ENCODE measurements at regions not wholly inside any gene's neighbourhood (a gene's known extent, or its start where the extent isn't known, plus 50 kb on each side); places are given as distances from the start of the nearest gene placed in this dataset.
A peak's percentile ranks its signal among the peaks of the same experiment; 100 is the strongest.

GRCh38 chr3:31468433-31468832, 64.3 kb upstream of the STT3B start:
- DNase-seq = no peak

DNA sequence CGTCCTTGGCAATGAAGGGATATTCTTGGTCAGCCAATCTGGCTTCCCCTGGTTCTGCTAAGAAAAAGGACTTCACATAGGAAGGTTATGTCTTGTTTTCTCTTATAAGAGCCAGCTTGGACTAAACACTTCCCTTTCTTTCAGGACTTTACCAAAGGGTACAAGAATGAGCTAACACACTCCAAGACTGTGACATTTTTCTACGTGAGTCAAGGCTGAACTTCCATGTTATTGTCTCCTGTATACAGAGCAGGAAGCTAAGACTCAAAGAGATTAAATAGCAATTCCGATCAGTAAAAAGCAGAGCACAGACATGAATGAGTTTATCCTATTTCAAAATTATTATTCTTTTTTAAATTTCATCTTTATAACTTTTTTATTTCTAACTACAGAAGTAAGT, 63.3 kb upstream of the STT3B start:
- H3K36me3 Mint-ChIP-seq (ENCODE audit: low read depth) = peaks cover 14% of the 10 kb centered on the region
- no peak overlapping the region for H3K4me3 Mint-ChIP-seq
- TF ChIP-seq, protein P1, sequence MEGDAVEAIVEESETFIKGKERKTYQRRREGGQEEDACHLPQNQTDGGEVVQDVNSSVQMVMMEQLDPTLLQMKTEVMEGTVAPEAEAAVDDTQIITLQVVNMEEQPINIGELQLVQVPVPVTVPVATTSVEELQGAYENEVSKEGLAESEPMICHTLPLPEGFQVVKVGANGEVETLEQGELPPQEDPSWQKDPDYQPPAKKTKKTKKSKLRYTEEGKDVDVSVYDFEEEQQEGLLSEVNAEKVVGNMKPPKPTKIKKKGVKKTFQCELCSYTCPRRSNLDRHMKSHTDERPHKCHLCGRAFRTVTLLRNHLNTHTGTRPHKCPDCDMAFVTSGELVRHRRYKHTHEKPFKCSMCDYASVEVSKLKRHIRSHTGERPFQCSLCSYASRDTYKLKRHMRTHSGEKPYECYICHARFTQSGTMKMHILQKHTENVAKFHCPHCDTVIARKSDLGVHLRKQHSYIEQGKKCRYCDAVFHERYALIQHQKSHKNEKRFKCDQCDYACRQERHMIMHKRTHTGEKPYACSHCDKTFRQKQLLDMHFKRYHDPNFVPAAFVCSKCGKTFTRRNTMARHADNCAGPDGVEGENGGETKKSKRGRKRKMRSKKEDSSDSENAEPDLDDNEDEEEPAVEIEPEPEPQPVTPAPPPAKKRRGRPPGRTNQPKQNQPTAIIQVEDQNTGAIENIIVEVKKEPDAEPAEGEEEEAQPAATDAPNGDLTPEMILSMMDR (IDR thresholded peaks at IDR 0.05) = no peak
- DNase-seq (no peak), ATAC-seq (no peak)
- ChIA-PET CTCF (interaction anchor here (0.6 to 1.9 kb wide), 4 partner anchors 13 to 97 kb away, joined by 3 to 5 read pairs (median 3); no protein-coding TSS in a partner anchor), POLR2A (no interaction called here)
- intact Hi-C loops (cut with micrococcal nuclease) = no loop called here
- peaks cover 40% of the 10 kb centered on the region for H3K4me1 Mint-ChIP-seq (ENCODE audit: low read depth)
- H3K9me3 Mint-ChIP-seq = peaks cover 15% of the 10 kb centered on the region
- no peaks in the 10 kb centered on the region for H3K27me3 Mint-ChIP-seq
- H3K27ac Mint-ChIP-seq = no peak overlapping the region

More at GRCh38 chr3:31468433-31468832, 64.3 kb upstream of the STT3B start:
- no peak overlapping the region for H3K4me3 Mint-ChIP-seq
- H3K27me3 Mint-ChIP-seq = no peaks in the 10 kb centered on the region
- intact Hi-C loops (cut with micrococcal nuclease) = no loop called here
- ATAC-seq = no peak
- H3K27ac Mint-ChIP-seq = no peak overlapping the region
- peaks cover 11% of the 10 kb centered on the region for H3K9me3 Mint-ChIP-seq
- H3K36me3 Mint-ChIP-seq (ENCODE audit: low read depth) = peaks cover 9% of the 10 kb centered on the region
- TF ChIP-seq, protein P1 (IDR thresholded peaks at IDR 0.05) = no peak
- H3K4me1 Mint-ChIP-seq (ENCODE audit: low read depth) = peaks cover 46% of the 10 kb centered on the region
- CTCF ChIA-PET = interaction anchor here (1.7 to 1.9 kb wide), 2 partner anchors 28 to 98 kb away, joined by 3 to 5 read pairs; no protein-coding TSS in a partner anchor
- POLR2A ChIA-PET = no interaction called here

GRCh38 chr3:31472479-31473390, 60.0 kb upstream of the STT3B start:
- ChIA-PET POLR2A (interaction anchor here (0.8 kb wide), 1 partner anchor 12 kb away, joined by 3 read pairs; no protein-coding TSS in a partner anchor), CTCF (no interaction called here)
- H3K27me3 Mint-ChIP-seq = no peaks in the 10 kb centered on the region
- H3K36me3 Mint-ChIP-seq (ENCODE audit: low read depth) = peaks cover 14% of the 10 kb centered on the region
- no peak overlapping the region for H3K4me3 Mint-ChIP-seq
- TF ChIP-seq, protein P1 (IDR thresholded peaks at IDR 0.05) = no peak
- H3K27ac Mint-ChIP-seq = peak overlapping the region; percentile 66
- peaks cover 19% of the 10 kb centered on the region for H3K4me1 Mint-ChIP-seq (ENCODE audit: low read depth)
- DNase-seq (peak; percentile 64), ATAC-seq (peak; percentile 92)
- intact Hi-C loops (cut with micrococcal nuclease) = no loop called here
- H3K9me3 Mint-ChIP-seq = peaks cover 15% of the 10 kb centered on the region

DNA sequence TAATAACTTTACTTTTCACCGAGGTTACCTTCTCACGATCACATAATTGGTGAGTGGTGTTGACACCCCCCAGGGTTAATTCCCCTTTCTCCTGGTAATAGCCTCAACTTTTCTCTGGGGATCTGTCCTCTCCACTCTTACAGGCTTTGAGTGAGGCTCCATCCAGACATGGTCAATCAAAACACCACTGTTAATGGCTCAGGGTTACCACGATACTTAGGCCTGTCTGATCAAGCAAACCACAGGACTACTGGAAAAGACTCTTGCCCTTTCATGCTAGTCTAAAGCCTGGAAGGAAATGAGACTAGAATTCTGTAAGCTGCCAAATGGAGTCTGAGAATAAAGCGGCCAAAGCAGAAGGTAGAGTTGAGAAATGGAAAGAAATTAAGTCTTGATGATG, 56.5 kb upstream of the STT3B start:
- peaks cover 2% of the 10 kb centered on the region for H3K27me3 Mint-ChIP-seq
- peaks cover 19% of the 10 kb centered on the region for H3K9me3 Mint-ChIP-seq
- ChIA-PET CTCF (interaction anchor here (0.6 kb wide), 1 partner anchor 112 kb away, joined by 3 read pairs; no protein-coding TSS in a partner anchor), POLR2A (no interaction called here)
- DNase-seq = no peak
- no peak for ATAC-seq
- H3K4me1 Mint-ChIP-seq (ENCODE audit: low read depth) = peaks cover 17% of the 10 kb centered on the region
- TF ChIP-seq, protein P1 (IDR thresholded peaks at IDR 0.05) = no peak
- H3K27ac Mint-ChIP-seq = no peak overlapping the region
- intact Hi-C loops (cut with micrococcal nuclease) = no loop called here
- H3K36me3 Mint-ChIP-seq (ENCODE audit: low read depth) = peaks cover 14% of the 10 kb centered on the region
- no peak overlapping the region for H3K4me3 Mint-ChIP-seq

GRCh38 chr3:31479431-31479830, 53.3 kb upstream of the STT3B start:
- ATAC-seq (no peak), DNase-seq (no peak)
- CTCF ChIA-PET = interaction anchor here (0.6 kb wide), 1 partner anchor 32 kb away, joined by 3 read pairs; no protein-coding TSS in a partner anchor
- Mint-ChIP-seq H3K27ac (no peak overlapping the region), H3K4me3 (no peak overlapping the region), H3K27me3 (peaks cover 2% of the 10 kb centered on the region), H3K9me3 (peaks cover 8% of the 10 kb centered on the region), H3K36me3 (ENCODE audit: low read depth) (no peaks in the 10 kb centered on the region), H3K4me1 (ENCODE audit: low read depth) (no peaks in the 10 kb centered on the region)
- intact Hi-C loops (cut with micrococcal nuclease) = no loop called here
- TF ChIP-seq, protein P1 (IDR thresholded peaks at IDR 0.05) = no peak
- POLR2A ChIA-PET = no interaction called here
